GM12873 (cell line): ENCODE measurements at regions not wholly inside any gene's neighbourhood (a gene's known extent, or its start where the extent isn't known, plus 50 kb on each side); places are given as distances from the start of the nearest gene placed in this dataset.

Source experiments
- TF ChIP-seq, protein P1 (sequence below): IDR thresholded peaks from 2 replicates; pipeline ENCODE4 v1.5.1; 2012; ENCODE audit warnings: low read depth, mild to moderate bottlenecking, moderate library complexity, low read length, control low read depth; ENCODE audit not compliant: insufficient read depth; ENCODE audit errors: missing control alignments

DNA sequence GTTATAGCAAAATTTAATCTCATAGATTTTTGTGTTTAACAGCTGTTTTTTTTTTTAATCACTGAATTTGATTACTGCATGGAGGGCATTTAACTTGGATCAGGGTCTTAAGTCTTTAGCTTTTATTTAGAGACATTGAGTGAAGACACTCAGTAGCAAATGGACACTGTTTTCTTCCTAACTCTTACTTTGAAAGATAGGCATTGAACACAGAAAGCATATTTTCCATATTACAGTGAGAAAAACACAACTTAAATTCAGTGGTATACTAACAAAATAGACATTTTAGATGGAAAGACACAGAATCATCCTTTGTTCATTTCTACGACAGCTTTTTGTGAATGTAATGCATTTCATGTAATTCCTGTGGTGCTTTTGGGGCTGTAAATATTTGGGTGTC is 571.8 kb downstream of the PRKD1 start:
- TF ChIP-seq, protein P1, sequence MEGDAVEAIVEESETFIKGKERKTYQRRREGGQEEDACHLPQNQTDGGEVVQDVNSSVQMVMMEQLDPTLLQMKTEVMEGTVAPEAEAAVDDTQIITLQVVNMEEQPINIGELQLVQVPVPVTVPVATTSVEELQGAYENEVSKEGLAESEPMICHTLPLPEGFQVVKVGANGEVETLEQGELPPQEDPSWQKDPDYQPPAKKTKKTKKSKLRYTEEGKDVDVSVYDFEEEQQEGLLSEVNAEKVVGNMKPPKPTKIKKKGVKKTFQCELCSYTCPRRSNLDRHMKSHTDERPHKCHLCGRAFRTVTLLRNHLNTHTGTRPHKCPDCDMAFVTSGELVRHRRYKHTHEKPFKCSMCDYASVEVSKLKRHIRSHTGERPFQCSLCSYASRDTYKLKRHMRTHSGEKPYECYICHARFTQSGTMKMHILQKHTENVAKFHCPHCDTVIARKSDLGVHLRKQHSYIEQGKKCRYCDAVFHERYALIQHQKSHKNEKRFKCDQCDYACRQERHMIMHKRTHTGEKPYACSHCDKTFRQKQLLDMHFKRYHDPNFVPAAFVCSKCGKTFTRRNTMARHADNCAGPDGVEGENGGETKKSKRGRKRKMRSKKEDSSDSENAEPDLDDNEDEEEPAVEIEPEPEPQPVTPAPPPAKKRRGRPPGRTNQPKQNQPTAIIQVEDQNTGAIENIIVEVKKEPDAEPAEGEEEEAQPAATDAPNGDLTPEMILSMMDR, result no peak

DNA sequence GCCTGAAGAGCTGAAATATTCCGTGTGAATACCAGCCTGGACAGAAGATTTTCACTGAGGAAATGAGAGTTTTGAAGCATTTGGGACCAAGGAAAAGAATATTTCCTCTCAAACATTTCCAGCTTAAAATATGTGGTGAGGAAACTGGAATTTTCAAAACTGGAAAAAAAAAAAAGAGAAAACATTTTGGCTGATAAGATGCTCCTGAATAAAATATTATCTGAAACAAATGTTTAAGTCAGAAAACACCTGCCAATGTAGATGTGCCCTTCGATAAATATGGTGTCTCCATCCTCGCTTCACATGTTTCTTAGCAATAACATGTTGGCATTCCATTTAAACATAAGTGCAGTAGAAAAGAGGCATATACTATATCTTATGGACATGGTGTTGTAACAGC is 567.0 kb downstream of the PRKD1 start:
- TF ChIP-seq, protein P1, result no peak

DNA sequence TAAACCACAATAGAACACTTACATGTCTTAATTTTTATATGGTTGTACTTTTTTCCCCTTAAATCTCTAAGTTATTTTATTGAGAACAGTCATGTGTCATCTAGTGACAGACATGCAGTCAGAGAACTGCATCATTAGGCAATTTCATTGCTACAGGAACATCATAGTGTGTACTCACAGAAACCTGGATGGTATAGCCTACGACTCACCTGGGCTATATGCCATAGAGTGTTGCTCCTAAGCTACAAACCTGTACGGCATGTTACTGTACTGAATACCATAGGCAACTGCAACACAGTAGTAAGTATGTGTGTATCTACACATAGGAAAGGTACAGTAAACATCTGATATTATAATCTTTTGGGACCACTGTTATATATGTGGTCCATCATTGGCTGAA is 557.6 kb downstream of the PRKD1 start:
- TF ChIP-seq, protein P1, result no peak

DNA sequence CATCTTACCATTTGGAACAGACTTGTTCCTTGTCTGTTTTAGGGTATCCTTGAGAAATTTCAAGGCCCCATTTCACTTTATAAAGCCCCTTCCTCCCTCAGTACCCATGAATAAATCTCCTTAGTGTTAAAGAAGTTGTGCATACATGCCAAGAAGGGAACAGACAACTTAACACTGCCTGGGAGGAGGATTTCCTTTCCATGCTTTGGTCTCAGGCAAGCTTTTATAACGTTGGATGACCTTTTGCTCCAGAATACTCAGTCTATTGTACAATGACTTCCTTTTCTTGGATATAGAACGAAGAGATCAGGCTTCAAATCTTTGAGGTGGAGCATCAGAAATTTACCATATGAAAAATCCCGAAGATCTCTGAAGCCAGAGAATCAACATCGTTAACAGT is 551.4 kb downstream of the PRKD1 start:
- TF ChIP-seq, protein P1, result no peak

DNA sequence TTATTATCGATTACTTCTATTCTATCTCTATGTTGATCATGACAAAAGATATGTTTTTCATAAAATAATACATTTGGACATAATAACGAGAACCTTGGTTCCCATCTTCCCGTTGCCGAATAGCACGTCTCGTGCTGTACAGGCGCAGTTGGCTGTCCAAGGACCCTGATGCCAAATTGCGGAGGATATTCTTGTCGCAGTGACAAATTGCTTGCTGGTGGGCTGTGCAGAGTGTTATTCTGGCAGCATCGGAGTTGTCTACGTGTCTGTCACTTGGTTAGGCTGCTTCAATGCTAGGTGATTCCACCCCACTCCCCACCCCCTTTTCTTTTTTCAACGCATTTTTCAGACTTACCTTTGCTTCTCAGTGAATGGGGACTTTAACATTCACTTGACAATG is 546.8 kb downstream of the PRKD1 start:
- TF ChIP-seq, protein P1, result no peak

DNA sequence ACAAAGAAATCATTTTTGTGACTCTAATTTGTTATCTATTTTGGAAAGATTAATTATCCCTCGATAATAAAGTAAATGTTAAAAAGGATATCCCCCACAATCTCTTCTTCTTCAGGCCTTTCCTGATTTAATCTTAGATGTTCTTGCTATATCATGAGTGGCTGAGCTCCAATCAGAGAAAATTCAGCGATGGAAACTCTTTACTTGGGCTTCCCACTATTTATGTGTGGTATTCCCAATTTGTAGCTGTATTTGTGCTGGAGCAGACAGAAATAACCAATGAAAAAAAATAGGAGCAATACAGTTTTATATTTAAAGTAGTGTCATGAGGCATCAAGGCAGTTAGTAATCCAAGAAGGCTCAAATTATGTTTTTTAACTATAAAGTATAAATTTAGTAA is 539.1 kb downstream of the PRKD1 start:
- TF ChIP-seq, protein P1, result no peak

DNA sequence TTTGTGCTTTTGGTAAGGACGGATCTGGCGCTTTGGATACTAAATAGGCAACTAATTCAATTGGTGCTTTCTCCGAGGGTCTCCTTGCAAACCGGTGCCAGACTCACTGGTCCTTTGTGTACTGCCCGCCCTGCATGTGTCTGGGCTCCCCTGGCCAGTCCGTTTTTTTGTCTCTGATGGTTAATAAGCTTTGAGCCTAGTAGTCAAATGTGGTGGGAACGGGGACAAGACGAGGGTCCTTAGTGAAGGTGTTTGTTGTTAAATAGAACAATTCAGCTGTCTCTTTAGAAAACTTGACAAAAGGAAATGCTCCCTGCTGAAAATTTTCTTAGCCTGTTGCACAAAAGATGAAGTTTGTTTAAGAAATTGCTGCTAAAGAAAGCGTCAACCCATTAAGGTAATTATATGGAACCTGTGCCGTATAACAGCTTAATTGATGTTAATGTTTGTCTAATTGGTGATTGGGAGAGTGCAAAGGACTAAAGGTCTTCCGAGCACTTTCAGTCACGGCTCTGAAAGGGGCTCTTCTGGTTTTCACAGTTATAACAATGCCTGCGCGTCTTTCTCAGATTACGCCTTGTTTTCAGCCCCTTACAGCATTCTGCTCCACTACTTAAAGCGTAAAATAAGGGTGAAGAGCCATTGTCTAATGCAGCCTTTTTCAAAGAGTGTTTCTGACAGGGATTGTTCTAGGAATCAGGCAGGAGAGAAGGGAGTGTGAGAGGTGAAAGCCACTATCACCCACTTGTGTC is 537.4 kb downstream of the PRKD1 start:
- TF ChIP-seq, protein P1, result no peak
